Spleen (tissue), 11 donors: ENCODE measurements at regions not wholly inside any gene's neighbourhood (a gene's known extent, or its start where the extent isn't known, plus 50 kb on each side); places are given as distances from the start of the nearest gene placed in this dataset.

Experiments used
- DNase-seq: peaks from one replicate; pipeline ENCODE4 v3.0.0-alpha.2; 2020
- H3K27ac ChIP-seq, 8 donors: fragments of 200-600 bp; sonication (generic) in 7 of 8; 1 replicate in 4 of 8; 2 replicates in 4 of 8; pipeline versions ENCODE4 v1.5.0 to v1.8.0; 2016 to 2021; ENCODE audit warnings: inconsistent platforms in 4 of 8, mild to moderate bottlenecking in 4 of 8, moderate library complexity in 1 of 8
- H3K27me3 ChIP-seq, 7 donors: fragments of 200-600 bp; sonication (generic) in 6 of 7; replicated peaks in 1 of 7; 1 replicate in 4 of 7; 2 replicates in 3 of 7; pipeline versions ENCODE4 v1.5.0 to v1.8.0; 2016 to 2021; ENCODE audit warnings: inconsistent platforms in 3 of 7, mild to moderate bottlenecking in 1 of 7
- H3K36me3 ChIP-seq, 6 donors: fragments of 200-600 bp; sonication (generic) in 5 of 6; 1 replicate in 4 of 6; 2 replicates in 2 of 6; pipeline versions ENCODE4 v1.5.0 to v1.8.0; 2016 to 2021; ENCODE audit warnings: inconsistent platforms in 2 of 6
- H3K4me1 ChIP-seq, 6 donors: fragments of 200-600 bp; sonication (generic) in 5 of 6; 1 replicate in 3 of 6; 2 replicates in 3 of 6; pipeline versions ENCODE4 v1.5.0 to v1.8.0; 2016 to 2021; ENCODE audit warnings: inconsistent platforms in 3 of 6
- H3K4me3 ChIP-seq, 8 donors: fragments of 200-600 bp; sonication (generic) in 7 of 8; 1 replicate in 4 of 8; 2 replicates in 4 of 8; pipeline versions ENCODE4 v1.5.0 to v1.8.0; 2016 to 2021; ENCODE audit warnings: inconsistent platforms in 4 of 8, mild to moderate bottlenecking in 4 of 8, moderate library complexity in 2 of 8
- H3K9me3 ChIP-seq, 8 donors: fragments of 200-600 bp; sonication (generic) in 7 of 8; 1 replicate in 4 of 8; 2 replicates in 4 of 8; pipeline versions ENCODE4 v1.5.0 to v1.8.0; 2016 to 2021; ENCODE audit warnings: inconsistent platforms in 4 of 8
- CTCF ChIP-seq, 11 experiments: fragments of 200-600 bp in 7 of 11; fragments of 450-650 bp in 4 of 11; sonication (generic) in 4 of 11; IDR thresholded peaks in 8 of 11; conservative IDR thresholded peaks in 3 of 11; 1 replicate in 7 of 11; 2 replicates in 4 of 11; pipeline versions ENCODE4 v1.4.0 to v1.8.0; 2016 to 2021; ENCODE audit warnings: antibody characterized with exemption in 11 of 11, inconsistent platforms in 4 of 11, mild to moderate bottlenecking in 1 of 11
- POLR2A ChIP-seq, 3 donors: fragments of 450-650 bp; IDR thresholded peaks; one replicate each; pipeline ENCODE4 v1.5.1; 2017; ENCODE audit warnings: antibody characterized with exemption in 3 of 3, mild to moderate bottlenecking in 1 of 3
- POLR2AphosphoS5 ChIP-seq, 3 donors: sonication (generic); formaldehyde crosslinking; IDR thresholded peaks; one replicate each; pipeline ENCODE4 v1.5.1; 2017; ENCODE audit warnings: antibody characterized with exemption in 3 of 3
- WGBS, 5 donors: extraction: QIAGEN DNeasy Blood & Tissue Kit in 3 of 5; methylation state at CpG; one replicate each; pipeline versions ENCODE4 v1.1.5 to v1.1.7; 2013 to 2018; 5-methylcytosine and 5-hydroxymethylcytosine counted together
- intact Hi-C: fragments of 100-400 bp; cut with DNase I; formaldehyde crosslinking; loops from one replicate; pipeline ENCODE4 v1.15.0; 2023; ENCODE audit warnings: low total_unique reads
- donor health status: healthy with polysubstance abuse.
- donor health status: DM: no; HTN: no; CAD: no; lungs with moderate emphysema.
- donor health status: DM: no; HTN: no; CAD: no.
- donor health status: Bipolar disorder and iron deficiency.
- donor health status: healthy.
- donor health status: DM: no; HTN: no; CAD: no.
- donor health status: DM: yes; HTN: yes; CAD: no.

GRCh38 chr9:80191108-80191507, 619.3 kb downstream of the TLE4 start:
- Histone ChIP-seq H3K27ac (no peak overlapping the region), H3K9me3 (no peaks in the 10 kb centered on the region), H3K27me3 (no peaks in the 10 kb centered on the region), H3K4me1 (no peaks in the 10 kb centered on the region), H3K36me3 (no peaks in the 10 kb centered on the region), H3K4me3 (no peak overlapping the region)
- TF ChIP-seq POLR2AphosphoS5 (IDR thresholded peaks at IDR 0.05) (no peak), CTCF (IDR thresholded peaks at IDR 0.05 in 8 of 11, conservative IDR thresholded peaks at IDR 0.05 in 3 of 11) (no peak), POLR2A (IDR thresholded peaks at IDR 0.05) (no peak)
- DNase-seq, result no peak
- intact Hi-C loops, result no loop called here

- Histone ChIP-seq H3K4me3 (no peak overlapping the region), H3K9me3 (peaks cover 0 to 8% (median 0%) of the 10 kb centered on the region in 8 donors), H3K27me3 (no peaks in the 10 kb centered on the region), H3K4me1 (no peaks in the 10 kb centered on the region), H3K36me3 (no peaks in the 10 kb centered on the region), H3K27ac (no peak overlapping the region)
- no peak for DNase-seq
- intact Hi-C loops, result no loop called here
- TF ChIP-seq CTCF (IDR thresholded peaks at IDR 0.05 in 8 of 11, conservative IDR thresholded peaks at IDR 0.05 in 3 of 11), result no peak
- no peak for TF ChIP-seq POLR2AphosphoS5 (IDR thresholded peaks at IDR 0.05)
- TF ChIP-seq POLR2A (IDR thresholded peaks at IDR 0.05), result no peak
- WGBS, 5 donors, result 67 to 77% (median 72%) methylated on average over 4 of the region's 4 CpGs
Observed at GRCh38 chr9:80188579-80188978, 616.8 kb downstream of the TLE4 start.

GRCh38 chr9:80185112-80185738, 613.5 kb downstream of the TLE4 start:
- Histone ChIP-seq H3K27me3 (no peaks in the 10 kb centered on the region), H3K36me3 (no peaks in the 10 kb centered on the region), H3K4me3 (no peak overlapping the region), H3K27ac (no peak overlapping the region), H3K9me3 (peaks cover 0 to 20% (median 10%) of the 10 kb centered on the region in 8 donors), H3K4me1 (no peaks in the 10 kb centered on the region)
- no peak for DNase-seq
- TF ChIP-seq POLR2A (IDR thresholded peaks at IDR 0.05) (no peak), POLR2AphosphoS5 (IDR thresholded peaks at IDR 0.05) (no peak), CTCF (IDR thresholded peaks at IDR 0.05 in 8 of 11, conservative IDR thresholded peaks at IDR 0.05 in 3 of 11) (no peak)
- intact Hi-C loops, result no loop called here
- 94 to 100% (median 96%) methylated on average over 3 to 27 of the region's 27 CpGs for WGBS, 5 donors

- TF ChIP-seq CTCF (IDR thresholded peaks at IDR 0.05 in 8 of 11, conservative IDR thresholded peaks at IDR 0.05 in 3 of 11), result no peak
- TF ChIP-seq POLR2A (IDR thresholded peaks at IDR 0.05), result no peak
- TF ChIP-seq POLR2AphosphoS5 (IDR thresholded peaks at IDR 0.05), result no peak
- Histone ChIP-seq H3K4me3 (no peak overlapping the region), H3K27me3 (no peaks in the 10 kb centered on the region), H3K27ac (no peak overlapping the region), H3K9me3 (peaks cover 0 to 28% (median 20%) of the 10 kb centered on the region in 8 donors), H3K4me1 (no peaks in the 10 kb centered on the region), H3K36me3 (no peaks in the 10 kb centered on the region)
- intact Hi-C loops, result no loop called here
- DNase-seq, result no peak
- WGBS, 5 donors, result 61 to 78% (median 72%) methylated on average over 2 of the region's 2 CpGs
Observed at GRCh38 chr9:80177949-80178480, 606.2 kb downstream of the TLE4 start.
